OCI-LY7 (cell line): ENCODE measurements at regions not wholly inside any gene's neighbourhood (a gene's known extent, or its start where the extent isn't known, plus 50 kb on each side); places are given as distances from the start of the nearest gene placed in this dataset.

Experiments
- BruUV-seq: library from RNA; stranded (reverse); fragments of 400-500 nt; replicated peaks from 2 replicates; lab custom pipeline; 2021; lab: Mats Ljungman, UMichigan
- CTCF ChIA-PET: fragments of 300-600 bp; sonication (Branson Sonifier 250); formaldehyde crosslinking; loops from one replicate; lab custom pipeline; 2022; ENCODE audit warnings: antibody characterized with exemption; ENCODE audit not compliant: unreplicated experiment; lab: Charles Lee
- POLR2A ChIA-PET: fragments of 300-600 bp; sonication (Branson Sonifier 250); formaldehyde crosslinking; loops from one replicate; lab custom pipeline; 2022; ENCODE audit warnings: antibody characterized with exemption; lab: Charles Lee
- DNase-seq: peaks from one replicate; pipeline ENCODE4 v3.0.0-alpha.2; 2015; ENCODE audit warnings: low spot score
- H2AFZ ChIP-seq: fragments of 200-600 bp; sonication (generic), shearing (Covaris generic); 2 replicates; pipeline ENCODE4 v1.6.1; 2014; ENCODE audit warnings: mild to moderate bottlenecking, antibody characterized with exemption, low read length, moderate library complexity
- H3K27ac ChIP-seq: fragments of 200-600 bp; sonication (generic); 2 replicates; pipeline ENCODE4 v1.5.1; 2014; ENCODE audit warnings: mixed run types, low read depth, mild to moderate bottlenecking, moderate library complexity, low read length, inconsistent platforms; ENCODE audit not compliant: poor library complexity, severe bottlenecking
- H3K36me3 ChIP-seq: fragments of 200-600 bp; sonication (generic); 2 replicates; pipeline ENCODE4 v1.6.1; 2014; ENCODE audit warnings: mild to moderate bottlenecking, antibody characterized with exemption, low read length, moderate library complexity, mixed read lengths; ENCODE audit not compliant: insufficient read depth
- H3K4me1 ChIP-seq: fragments of 200-600 bp; sonication (generic); 2 replicates; pipeline ENCODE4 v1.5.1; 2014; ENCODE audit warnings: mild to moderate bottlenecking, low read length; ENCODE audit not compliant: insufficient read depth, poor library complexity, severe bottlenecking
- H3K4me2 ChIP-seq: fragments of 200-600 bp; sonication (generic); 2 replicates; pipeline ENCODE4 v1.6.1; 2014; ENCODE audit warnings: mild to moderate bottlenecking, low read length
- H3K4me3 ChIP-seq: fragments of 200-600 bp; sonication (generic); 2 replicates; pipeline ENCODE4 v1.5.1; 2014; ENCODE audit warnings: mild to moderate bottlenecking, low read depth, low read length; ENCODE audit not compliant: poor library complexity, severe bottlenecking
- H3K79me2 ChIP-seq: fragments of 200-600 bp; sonication (generic); 2 replicates; pipeline ENCODE4 v1.6.1; 2016; ENCODE audit warnings: low read depth, mild to moderate bottlenecking, low read length, moderate library complexity, mixed read lengths; ENCODE audit not compliant: insufficient read depth
- H3K9me2 ChIP-seq: fragments of 200-600 bp; sonication (generic); 2 replicates; pipeline ENCODE4 v1.6.1; 2016; ENCODE audit warnings: mild to moderate bottlenecking, low read length, mixed read lengths; ENCODE audit not compliant: insufficient read depth
- H3K9me3 ChIP-seq: fragments of 200-600 bp; sonication (generic); 2 replicates; pipeline ENCODE4 v1.6.1; 2014; ENCODE audit warnings: mild to moderate bottlenecking, mixed run types, low read length, mixed read lengths
- H4K20me1 ChIP-seq: fragments of 200-600 bp; sonication (generic); 2 replicates; pipeline ENCODE4 v1.6.1; 2014; ENCODE audit warnings: mild to moderate bottlenecking, antibody characterized with exemption, low read length, moderate library complexity, mixed read lengths; ENCODE audit not compliant: insufficient read depth
- EZH2phosphoT487 ChIP-seq: fragments of 200-600 bp; sonication (generic); IDR thresholded peaks from 2 replicates; pipeline ENCODE4 v1.6.1; 2018; ENCODE audit warnings: low read depth, borderline replicate concordance, mild to moderate bottlenecking, mixed run types, antibody characterized with exemption, low read length, moderate library complexity, mixed read lengths
- intact Hi-C: fragments of 100-400 bp; cut with micrococcal nuclease; formaldehyde crosslinking; loops from one replicate; pipeline ENCODE4 v1.10.0; 2022; ENCODE audit not compliant: unreplicated experiment
- TF ChIP-seq, protein P1 (sequence below): fragments of 200-600 bp; sonication (generic); conservative IDR thresholded peaks from 2 replicates; pipeline ENCODE4 v1.5.1; 2014; ENCODE audit warnings: mild to moderate bottlenecking, antibody characterized with exemption, low read length, moderate library complexity, mixed read lengths

DNA sequence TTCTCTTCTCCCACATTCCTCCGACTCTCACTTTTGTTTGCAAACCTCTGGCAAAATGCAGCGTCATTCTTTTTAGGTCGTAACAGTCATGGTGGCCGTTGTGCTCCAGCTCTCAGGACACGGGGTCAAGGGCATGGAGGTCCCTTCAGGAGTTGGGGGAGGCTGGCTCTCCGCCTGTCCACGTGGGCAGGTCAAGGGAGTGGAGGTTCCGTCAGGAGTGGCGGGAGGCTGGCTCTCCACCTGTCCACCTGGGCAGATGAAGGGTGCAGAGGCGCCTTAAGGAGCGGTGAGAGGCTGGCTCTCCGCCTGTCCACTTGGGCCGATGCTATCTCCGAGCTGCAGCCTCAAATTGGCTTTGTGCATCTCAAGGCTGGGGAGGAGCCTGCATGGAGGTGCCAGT is 98.0 kb downstream of the ERMARD start:
- Histone ChIP-seq H3K4me3 (no peak overlapping the region), H3K4me1 (peaks cover 12% of the 10 kb centered on the region), H3K79me2 (no peaks in the 10 kb centered on the region), H2AFZ (no peak overlapping the region), H3K4me2 (no peak overlapping the region), H3K27ac (no peak overlapping the region), H4K20me1 (no peaks in the 10 kb centered on the region), H3K9me2 (no peaks in the 10 kb centered on the region), H3K9me3 (no peaks in the 10 kb centered on the region), H3K36me3 (no peaks in the 10 kb centered on the region)
- intact Hi-C loops = no loop called here
- ChIA-PET CTCF (no interaction called here), POLR2A (interaction anchor here (0.7 to 1.2 kb wide), 2 partner anchors 16 to 46 kb away, joined by 3 read pairs; no protein-coding TSS in a partner anchor)
- BruUV-seq = no TSS peak
- DNase-seq = no peak
- no peak for TF ChIP-seq EZH2phosphoT487
- TF ChIP-seq, protein P1, sequence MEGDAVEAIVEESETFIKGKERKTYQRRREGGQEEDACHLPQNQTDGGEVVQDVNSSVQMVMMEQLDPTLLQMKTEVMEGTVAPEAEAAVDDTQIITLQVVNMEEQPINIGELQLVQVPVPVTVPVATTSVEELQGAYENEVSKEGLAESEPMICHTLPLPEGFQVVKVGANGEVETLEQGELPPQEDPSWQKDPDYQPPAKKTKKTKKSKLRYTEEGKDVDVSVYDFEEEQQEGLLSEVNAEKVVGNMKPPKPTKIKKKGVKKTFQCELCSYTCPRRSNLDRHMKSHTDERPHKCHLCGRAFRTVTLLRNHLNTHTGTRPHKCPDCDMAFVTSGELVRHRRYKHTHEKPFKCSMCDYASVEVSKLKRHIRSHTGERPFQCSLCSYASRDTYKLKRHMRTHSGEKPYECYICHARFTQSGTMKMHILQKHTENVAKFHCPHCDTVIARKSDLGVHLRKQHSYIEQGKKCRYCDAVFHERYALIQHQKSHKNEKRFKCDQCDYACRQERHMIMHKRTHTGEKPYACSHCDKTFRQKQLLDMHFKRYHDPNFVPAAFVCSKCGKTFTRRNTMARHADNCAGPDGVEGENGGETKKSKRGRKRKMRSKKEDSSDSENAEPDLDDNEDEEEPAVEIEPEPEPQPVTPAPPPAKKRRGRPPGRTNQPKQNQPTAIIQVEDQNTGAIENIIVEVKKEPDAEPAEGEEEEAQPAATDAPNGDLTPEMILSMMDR = no peak

DNA sequence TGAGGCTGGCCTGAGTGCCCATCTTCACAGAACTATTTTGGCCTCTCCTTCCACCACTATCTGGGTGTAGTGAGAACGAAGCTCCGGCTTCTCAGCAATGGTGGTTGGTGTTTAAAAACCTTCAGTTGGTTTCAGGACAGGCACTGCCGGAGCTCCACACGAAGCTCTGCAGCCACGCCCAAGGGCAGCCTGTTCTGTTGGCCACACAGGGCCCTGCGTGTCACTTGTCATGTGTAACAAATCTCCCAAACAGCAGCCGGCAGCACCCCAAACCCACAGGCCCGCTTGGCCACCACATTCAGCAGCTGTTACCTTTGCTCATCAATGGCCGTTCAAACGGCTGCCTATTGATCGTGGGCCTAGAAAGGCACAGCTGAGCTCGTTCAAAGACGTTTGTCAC is 97.5 kb downstream of the ERMARD start:
- no peaks in the 10 kb centered on the region for H3K9me3 ChIP-seq
- H2AFZ ChIP-seq = no peak overlapping the region
- no peak overlapping the region for H3K27ac ChIP-seq
- ChIA-PET POLR2A (interaction anchor here (1.2 kb wide), 1 partner anchor 16 kb away, joined by 3 read pairs; no protein-coding TSS in a partner anchor), CTCF (no interaction called here)
- no peaks in the 10 kb centered on the region for H4K20me1 ChIP-seq
- intact Hi-C loops = no loop called here
- H3K4me3 ChIP-seq = no peak overlapping the region
- peaks cover 16% of the 10 kb centered on the region for H3K4me1 ChIP-seq
- H3K4me2 ChIP-seq = no peak overlapping the region
- no peak for DNase-seq
- TF ChIP-seq, protein P1 = no peak
- TF ChIP-seq EZH2phosphoT487 = no peak
- H3K9me2 ChIP-seq = no peaks in the 10 kb centered on the region
- H3K79me2 ChIP-seq = no peaks in the 10 kb centered on the region
- BruUV-seq = no TSS peak
- no peaks in the 10 kb centered on the region for H3K36me3 ChIP-seq

DNA sequence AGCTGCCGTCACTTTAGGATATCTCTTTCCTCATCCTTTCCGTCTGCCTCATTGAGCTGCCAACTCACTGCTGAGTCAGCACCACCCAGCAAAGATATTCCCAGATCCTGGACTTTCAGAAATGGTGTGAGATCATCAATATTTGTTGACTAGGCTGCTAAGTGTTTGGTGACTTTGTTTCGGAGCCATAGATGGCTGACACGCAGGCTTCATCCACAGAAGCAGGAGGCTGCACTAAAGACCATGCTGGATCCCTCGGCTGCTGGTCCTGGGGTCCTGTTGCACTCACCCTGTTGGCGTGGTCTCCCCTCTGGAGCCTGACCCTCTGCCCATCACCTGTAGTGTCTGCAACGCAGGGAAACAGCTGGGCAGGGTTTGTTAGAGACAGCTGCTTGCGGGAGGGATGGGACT is 96.5 kb downstream of the ERMARD start:
- H3K4me1 ChIP-seq = peaks cover 18% of the 10 kb centered on the region
- no peaks in the 10 kb centered on the region for H4K20me1 ChIP-seq
- CTCF ChIA-PET = no interaction called here
- no peaks in the 10 kb centered on the region for H3K9me2 ChIP-seq
- no peak for TF ChIP-seq EZH2phosphoT487
- TF ChIP-seq, protein P1 = no peak
- no peak overlapping the region for H3K27ac ChIP-seq
- H3K79me2 ChIP-seq = no peaks in the 10 kb centered on the region
- POLR2A ChIA-PET = no interaction called here
- no peak for DNase-seq
- intact Hi-C loops = no loop called here
- H3K36me3 ChIP-seq = no peaks in the 10 kb centered on the region
- H3K4me3 ChIP-seq = no peak overlapping the region
- H3K9me3 ChIP-seq = no peaks in the 10 kb centered on the region
- H2AFZ ChIP-seq = no peak overlapping the region
- no TSS peak for BruUV-seq
- H3K4me2 ChIP-seq = no peak overlapping the region
